OCI-LY7 (cell line): ENCODE measurements at regions not wholly inside any gene's neighbourhood (a gene's known extent, or its start where the extent isn't known, plus 50 kb on each side); places are given as distances from the start of the nearest gene placed in this dataset.

Experiments used
- EZH2phosphoT487 ChIP-seq: fragments of 200-600 bp; sonication (generic); IDR thresholded peaks from 2 replicates; pipeline ENCODE4 v1.6.1; 2018; ENCODE audit warnings: low read depth, borderline replicate concordance, mild to moderate bottlenecking, mixed run types, antibody characterized with exemption, low read length, moderate library complexity, mixed read lengths
- TF ChIP-seq, protein P1 (sequence below): fragments of 200-600 bp; sonication (generic); conservative IDR thresholded peaks from 2 replicates; pipeline ENCODE4 v1.5.1; 2014; ENCODE audit warnings: mild to moderate bottlenecking, antibody characterized with exemption, low read length, moderate library complexity, mixed read lengths

DNA sequence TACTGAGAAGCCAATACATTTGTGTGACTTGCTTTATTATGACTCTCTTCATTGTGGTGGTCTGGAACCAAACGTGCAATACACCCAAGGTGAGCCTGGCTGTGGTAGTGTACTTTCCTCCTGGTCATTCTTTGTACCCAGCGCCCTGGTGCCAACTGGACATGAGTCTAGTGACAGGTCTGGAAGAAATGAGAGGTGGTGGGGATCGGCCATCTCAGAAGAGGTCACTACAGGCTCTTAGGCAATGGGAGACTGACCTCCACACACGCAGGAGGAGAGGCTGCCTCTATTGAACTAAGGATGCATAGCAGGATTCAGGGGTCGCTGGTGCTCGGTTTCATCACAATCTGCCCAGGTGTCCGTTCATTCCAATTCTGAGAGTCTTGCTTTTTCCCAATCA is 56.4 kb upstream of the RTL6 start:
- TF ChIP-seq, protein P1, sequence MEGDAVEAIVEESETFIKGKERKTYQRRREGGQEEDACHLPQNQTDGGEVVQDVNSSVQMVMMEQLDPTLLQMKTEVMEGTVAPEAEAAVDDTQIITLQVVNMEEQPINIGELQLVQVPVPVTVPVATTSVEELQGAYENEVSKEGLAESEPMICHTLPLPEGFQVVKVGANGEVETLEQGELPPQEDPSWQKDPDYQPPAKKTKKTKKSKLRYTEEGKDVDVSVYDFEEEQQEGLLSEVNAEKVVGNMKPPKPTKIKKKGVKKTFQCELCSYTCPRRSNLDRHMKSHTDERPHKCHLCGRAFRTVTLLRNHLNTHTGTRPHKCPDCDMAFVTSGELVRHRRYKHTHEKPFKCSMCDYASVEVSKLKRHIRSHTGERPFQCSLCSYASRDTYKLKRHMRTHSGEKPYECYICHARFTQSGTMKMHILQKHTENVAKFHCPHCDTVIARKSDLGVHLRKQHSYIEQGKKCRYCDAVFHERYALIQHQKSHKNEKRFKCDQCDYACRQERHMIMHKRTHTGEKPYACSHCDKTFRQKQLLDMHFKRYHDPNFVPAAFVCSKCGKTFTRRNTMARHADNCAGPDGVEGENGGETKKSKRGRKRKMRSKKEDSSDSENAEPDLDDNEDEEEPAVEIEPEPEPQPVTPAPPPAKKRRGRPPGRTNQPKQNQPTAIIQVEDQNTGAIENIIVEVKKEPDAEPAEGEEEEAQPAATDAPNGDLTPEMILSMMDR = no peak
- no peak for TF ChIP-seq EZH2phosphoT487
